AML-193 (cell line): ENCODE measurements at regions not wholly inside any gene's neighbourhood (a gene's known extent, or its start where the extent isn't known, plus 50 kb on each side); places are given as distances from the start of the nearest gene placed in this dataset.
A peak's percentile ranks its signal among the peaks of the same experiment; 100 is the strongest.

Experiments used
- DNase-seq, 2 experiments: peaks; one replicate each; lab custom pipeline; 2025; lab: John Stamatoyannopoulos, UW

GRCh38 chr3:178152031-178152806 is 384.0 kb upstream of the KCNMB2 start:
- DNase-seq, result peak in 1 of 2 experiments; percentile 1

- DNase-seq, result no peak
Measured at GRCh38 chr3:178152988-178153387, 383.2 kb upstream of the KCNMB2 start.

- no peak for DNase-seq
Measured at GRCh38 chr3:178155521-178155920, 380.7 kb upstream of the KCNMB2 start.

DNA sequence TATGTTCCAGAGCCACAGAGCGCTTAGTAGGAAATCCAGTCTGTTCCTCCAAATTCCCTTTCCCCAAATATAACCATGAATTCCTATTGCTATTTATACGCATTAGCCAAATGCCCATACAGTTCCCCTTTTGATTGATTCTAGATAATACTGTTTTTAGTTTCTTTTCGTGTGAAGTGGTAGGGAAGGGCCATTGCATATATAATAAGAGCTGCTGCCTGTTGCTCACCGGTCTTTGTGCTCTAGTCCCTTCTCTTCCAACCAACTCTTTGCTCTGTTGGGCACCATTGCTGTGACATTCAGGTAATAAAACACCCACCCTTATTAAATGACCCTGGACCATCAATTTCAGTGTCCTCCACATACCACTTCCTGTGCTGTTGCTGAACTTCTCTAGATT is 379.9 kb upstream of the KCNMB2 start:
- DNase-seq, result peak in 1 of 2 experiments; percentile 2

DNA sequence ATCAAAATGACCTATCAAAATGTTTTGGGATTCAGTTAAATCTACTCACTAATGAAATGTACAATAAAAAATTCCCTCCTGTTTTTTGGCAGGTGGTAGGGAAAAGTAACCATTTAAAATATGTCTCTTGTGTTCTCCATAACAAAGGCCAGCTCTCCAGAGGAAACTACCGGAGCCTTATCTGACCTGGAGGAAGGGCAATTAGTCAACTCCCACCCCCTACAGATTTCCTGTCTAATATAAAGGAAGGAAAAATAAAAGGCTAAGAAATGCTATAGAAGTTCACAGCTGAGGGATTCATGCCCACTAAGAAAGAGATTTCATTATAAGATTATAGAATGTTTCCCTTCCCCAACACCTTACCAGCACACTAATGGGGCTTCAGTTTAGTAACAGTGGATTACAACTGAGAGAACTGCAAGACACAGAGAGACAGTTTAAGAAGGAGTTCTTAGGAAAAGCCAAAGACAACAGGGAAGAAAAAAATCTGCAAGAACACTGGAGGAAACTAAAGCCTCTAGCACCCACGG is 376.5 kb upstream of the KCNMB2 start:
- no peak for DNase-seq

- DNase-seq, result no peak
Measured at GRCh38 chr3:178169421-178169820, 366.8 kb upstream of the KCNMB2 start.

DNA sequence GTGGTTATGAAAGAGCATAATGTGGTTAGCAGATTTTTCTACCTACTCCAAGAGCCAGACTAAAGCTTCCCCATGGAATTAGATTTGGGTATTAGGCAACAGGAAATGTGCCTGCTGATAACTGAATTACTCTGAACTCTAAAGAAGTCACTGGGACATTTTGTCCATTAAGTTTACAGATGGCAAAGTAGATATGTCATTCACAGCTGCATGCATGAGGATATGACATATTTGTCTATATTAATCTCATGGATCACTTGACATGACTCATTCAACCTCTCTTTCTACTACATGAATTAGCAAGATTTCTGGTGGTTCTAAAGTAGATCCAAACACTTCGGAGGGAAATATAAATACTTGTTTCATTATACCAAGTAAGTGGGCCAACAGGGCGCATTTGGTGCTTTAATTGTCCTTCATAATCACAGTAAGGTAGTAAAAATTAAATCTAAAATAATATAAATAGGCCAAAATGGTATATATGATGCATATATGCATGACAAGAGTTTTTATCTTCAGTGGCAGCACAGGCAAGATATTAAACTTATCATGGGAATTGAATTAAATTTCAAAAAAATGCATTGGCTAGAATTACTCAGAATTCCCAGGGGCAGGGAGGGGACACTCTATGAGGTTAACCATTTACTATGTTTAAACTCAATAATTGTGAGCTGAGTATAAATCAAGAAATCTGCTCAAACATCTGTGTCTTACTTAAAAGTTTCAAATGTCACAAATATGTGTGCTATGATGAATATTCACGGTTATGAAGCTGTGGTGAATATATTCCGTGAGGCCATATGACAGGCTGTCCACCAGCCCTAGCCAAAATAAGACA is 365.3 kb upstream of the KCNMB2 start:
- DNase-seq, result peak; percentile 26 to 32

GRCh38 chr3:178172121-178172520 is 364.1 kb upstream of the KCNMB2 start:
- DNase-seq, result no peak

DNA sequence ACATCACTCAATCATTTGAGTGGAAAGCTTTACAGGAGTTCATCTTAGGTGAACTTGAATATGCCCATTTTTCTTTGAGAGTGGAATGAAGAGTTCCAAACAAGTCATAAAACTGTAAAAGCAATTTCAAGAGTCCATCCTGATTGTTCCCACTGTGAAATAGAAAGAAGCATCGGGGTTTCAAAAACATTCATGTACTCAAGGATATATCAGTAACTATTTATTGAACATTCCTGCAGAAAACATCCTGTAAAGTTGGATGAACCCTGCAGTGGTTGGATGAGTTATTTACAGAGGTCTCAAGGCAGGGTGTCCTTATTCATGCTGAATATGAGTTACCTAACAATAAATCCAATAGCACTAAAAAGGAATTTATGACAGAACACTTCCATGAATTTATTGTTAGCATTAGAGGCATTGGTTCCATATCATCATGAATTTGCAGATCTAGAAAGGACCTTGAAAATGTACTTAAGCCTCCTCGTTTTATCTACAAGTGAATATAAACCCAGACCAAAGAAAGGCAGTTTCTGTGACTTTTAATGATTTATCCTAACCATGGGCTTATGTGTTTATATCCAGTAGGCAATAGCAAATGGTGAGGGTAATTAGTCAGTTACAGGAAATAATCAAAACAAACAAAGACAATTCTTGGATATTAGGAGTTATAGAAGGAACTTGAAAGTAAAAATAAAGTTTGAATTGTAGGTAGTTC is 361.9 kb upstream of the KCNMB2 start:
- DNase-seq, result no peak

- DNase-seq, result no peak
Measured at GRCh38 chr3:178181088-178181487, 355.1 kb upstream of the KCNMB2 start.

- DNase-seq, result no peak
Measured at GRCh38 chr3:178181784-178182183, 354.5 kb upstream of the KCNMB2 start.

- DNase-seq, result no peak
Measured at GRCh38 chr3:178182337-178182779, 353.9 kb upstream of the KCNMB2 start.

GRCh38 chr3:178184833-178185232 is 351.4 kb upstream of the KCNMB2 start:
- no peak for DNase-seq

GRCh38 chr3:178186666-178187065 is 349.6 kb upstream of the KCNMB2 start:
- DNase-seq, result no peak

DNA sequence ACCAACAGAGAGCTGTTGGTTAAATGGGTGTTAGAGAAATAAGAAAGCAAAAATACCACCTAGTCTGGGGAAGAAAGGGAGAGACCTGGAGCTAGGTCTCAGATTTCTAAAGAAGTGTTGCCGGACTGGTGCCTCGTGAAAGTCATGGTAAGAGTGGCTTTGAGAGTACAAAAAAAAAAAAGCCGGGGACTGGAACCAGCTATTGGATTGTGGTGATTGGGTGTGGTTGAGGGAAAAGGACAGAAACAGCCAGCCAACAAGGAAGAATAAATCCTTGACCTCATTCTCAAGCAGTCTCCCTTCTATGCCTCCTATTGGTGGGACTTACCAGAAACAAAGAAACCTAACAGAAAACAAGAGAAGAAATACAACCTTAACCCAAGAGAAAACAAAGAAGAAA is 346.4 kb upstream of the KCNMB2 start:
- no peak for DNase-seq

DNA sequence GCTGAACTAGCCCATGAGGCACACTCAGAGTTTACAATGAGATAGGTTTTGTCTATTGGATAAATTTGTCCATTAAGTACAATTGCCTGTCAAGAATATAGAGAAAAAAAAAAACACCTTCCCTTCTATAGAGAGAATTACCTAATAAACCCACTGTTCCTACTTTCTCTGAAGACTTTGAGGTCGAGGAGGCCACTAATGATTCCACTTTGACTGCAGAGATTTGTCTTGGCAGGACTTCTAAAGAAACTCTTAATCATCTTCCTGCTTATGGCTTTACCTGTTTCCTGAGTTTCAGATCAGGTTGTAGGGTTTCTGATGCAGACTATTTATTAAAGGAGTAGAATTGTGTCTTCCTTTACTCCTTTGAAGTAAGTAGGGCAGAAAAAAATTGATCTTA is 342.4 kb upstream of the KCNMB2 start:
- no peak for DNase-seq

DNA sequence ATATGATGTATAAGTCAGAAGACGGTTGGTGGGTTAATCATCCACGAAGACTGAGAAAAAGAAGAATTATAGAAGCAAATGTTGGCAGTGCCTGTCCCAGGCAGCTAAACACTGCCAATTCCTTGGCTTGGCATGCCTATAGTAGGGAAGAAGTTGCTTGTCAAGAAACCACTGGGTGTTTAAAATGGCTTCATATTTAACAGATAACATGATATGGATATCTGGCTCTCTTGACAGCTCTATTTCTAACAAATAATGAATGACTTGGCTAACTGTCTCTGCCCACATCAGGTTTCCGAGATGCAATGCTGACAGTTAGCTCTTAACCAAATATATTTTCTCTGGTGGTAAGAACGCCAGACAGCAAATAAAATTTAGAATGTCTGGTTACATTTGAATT is 341.7 kb upstream of the KCNMB2 start:
- peak; percentile 44 to 51 for DNase-seq

DNA sequence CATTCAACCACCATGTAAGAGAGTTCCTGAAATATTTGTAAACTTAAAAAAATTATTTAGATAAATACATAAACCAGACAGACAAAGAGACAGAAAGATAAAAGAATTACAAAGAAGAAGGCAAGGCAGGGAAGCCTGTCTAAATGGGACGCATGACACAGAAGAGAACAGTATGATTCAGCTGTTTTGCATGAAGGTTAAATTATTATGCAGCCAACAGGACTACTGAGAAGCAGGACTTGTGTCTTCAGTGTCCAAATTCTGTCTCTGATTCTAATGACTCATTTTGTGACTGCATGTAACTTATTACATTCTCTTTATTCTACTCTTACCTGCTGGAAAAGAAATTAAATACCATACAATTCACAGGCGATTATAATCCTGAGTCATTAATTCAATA is 340.4 kb upstream of the KCNMB2 start:
- peak; percentile 10 to 32 for DNase-seq

DNA sequence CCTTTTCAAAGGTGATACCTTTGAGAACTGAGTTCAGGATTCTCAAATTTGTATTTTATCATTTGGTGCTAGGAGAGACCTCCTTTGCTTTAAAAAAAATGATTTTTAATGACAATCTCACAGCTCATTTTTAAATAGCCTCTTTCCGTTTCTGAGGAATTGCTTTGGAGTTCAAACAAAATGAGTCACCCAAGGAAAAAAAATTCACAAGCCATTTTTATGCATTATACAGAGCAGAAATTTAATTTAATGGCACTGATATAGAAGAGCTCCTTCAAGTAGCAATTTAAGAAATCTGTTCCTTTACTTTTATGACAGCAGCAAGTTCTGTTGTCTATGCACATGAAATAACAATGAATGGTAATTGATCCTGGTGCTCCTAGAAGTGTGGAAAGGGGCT is 337.9 kb upstream of the KCNMB2 start:
- DNase-seq, result no peak

DNA sequence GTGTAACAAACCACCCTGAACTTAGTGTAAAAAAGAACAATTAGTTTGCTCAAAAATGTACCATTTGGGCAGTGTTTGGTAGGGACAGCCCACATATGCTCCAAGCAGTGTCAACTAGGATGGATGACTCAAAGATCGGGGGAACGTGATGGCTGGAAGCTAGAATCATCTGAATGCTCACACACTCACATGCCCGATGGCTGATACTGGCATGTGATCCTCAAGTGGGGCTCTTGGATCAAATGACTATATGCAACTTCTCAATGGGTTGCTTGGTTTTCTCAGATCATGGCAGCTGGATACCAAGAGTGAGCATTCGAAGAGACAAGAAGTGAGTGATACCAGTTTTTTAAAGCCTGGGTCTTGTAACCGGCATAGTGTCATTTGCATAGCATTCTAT is 335.9 kb upstream of the KCNMB2 start:
- DNase-seq, result no peak

- DNase-seq, result no peak
Measured at GRCh38 chr3:178201714-178202113, 334.5 kb upstream of the KCNMB2 start.

DNA sequence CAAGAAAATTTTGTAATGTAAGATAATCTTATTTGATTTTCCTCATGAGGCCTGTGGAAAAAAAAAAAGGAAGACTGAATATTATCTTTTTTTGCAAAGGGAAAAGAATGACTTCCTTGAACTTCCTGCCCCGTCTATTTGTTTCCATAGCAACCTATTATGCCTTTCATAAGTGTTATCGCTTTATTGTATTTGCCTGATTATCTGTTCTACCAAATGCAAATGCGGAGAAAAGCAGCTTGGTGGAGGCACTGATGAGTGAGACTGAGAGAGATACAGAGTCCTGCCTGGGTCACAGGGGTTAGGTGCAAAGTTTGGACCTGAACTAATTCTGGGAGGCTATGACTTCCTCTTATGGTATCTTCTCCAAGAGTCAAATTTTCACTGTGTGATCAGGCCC is 334.0 kb upstream of the KCNMB2 start:
- no peak for DNase-seq
